HG03469 (cell line): ENCODE measurements at regions not wholly inside any gene's neighbourhood (a gene's known extent, or its start where the extent isn't known, plus 50 kb on each side); places are given as distances from the start of the nearest gene placed in this dataset.

Experiments
- ATAC-seq: cut with Tn5 transposase; IDR thresholded peaks from one replicate; pipeline ENCODE4 v1.9.1; 2021; ENCODE audit warnings: mild to moderate bottlenecking, moderate library complexity, moderate number of reproducible peaks; ENCODE audit not compliant: unreplicated experiment

DNA sequence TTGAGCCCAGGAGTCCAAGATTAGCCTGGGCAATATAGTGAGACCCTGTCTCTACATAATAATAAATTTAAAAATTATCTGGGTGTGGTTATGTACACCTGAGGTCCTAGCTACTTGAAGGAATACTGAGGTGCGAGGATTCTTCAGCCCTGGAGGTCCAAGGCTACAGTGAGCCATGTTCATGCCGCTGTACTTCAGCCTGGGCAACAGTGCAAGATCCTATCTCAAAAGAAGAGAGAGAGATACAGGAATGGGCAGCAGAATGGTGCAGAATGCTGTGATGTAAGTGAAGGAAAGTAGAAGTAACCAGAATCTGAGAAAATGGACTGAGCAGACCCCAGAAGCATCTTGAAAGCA is 62.7 kb upstream of the EXOC4 start:
- ATAC-seq: no peak

DNA sequence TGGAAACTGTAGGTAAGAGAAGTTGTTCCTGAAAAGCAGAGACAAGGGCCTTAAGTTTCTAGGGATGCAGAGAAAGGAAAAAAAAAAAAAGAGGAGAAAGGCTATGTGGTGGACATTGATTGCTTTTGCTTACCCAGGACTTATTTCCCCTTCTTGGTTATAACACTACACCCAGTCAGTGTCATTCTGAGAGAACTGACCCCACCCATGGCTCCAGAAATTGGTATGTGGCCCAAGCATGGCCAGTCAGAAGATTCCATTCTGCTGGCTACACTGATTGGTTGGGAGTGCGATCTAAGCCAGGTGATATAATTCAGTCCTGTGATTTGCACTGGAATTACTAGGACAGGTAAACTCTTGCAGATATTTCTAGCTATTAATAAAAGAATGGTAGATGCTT is 62.2 kb upstream of the EXOC4 start:
- ATAC-seq: no peak

DNA sequence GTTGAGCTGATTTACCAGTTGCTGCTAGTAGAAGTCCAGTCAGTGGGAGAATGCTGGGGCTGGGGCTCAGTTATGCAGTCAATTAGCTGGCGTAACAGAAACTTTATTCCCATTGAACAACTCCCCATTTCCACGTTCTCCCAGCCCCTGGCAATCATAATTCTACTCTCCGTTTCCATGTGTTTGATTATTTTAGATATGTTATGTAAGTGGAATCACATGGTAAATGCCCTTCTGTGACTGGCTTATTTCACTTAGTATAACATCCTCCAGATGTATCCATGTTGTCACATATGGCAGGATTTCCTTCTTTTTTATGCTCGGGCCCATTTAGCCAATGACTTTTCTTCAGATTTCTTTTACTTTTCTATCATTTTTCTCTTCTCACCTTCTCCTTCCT is 61.1 kb upstream of the EXOC4 start:
- ATAC-seq: no peak

DNA sequence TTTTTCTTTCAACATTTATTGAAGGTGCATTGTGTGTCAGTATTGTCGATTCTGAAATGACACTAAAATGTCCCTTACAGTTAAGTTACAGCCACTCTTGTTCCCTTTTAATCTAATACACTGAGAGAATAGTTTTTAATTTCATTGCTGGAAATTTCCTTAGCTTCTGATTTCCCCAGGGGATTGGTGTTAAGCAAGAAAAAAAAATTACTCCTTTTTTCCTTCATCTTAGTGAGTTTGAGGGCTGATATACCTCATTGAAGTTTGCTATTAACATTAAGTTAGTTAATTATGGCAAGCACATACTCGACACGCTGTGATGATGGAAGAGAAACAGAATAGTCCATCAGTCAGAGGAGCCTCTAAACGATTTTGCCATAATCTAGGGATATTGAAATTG is 57.0 kb upstream of the EXOC4 start:
- ATAC-seq: no peak

DNA sequence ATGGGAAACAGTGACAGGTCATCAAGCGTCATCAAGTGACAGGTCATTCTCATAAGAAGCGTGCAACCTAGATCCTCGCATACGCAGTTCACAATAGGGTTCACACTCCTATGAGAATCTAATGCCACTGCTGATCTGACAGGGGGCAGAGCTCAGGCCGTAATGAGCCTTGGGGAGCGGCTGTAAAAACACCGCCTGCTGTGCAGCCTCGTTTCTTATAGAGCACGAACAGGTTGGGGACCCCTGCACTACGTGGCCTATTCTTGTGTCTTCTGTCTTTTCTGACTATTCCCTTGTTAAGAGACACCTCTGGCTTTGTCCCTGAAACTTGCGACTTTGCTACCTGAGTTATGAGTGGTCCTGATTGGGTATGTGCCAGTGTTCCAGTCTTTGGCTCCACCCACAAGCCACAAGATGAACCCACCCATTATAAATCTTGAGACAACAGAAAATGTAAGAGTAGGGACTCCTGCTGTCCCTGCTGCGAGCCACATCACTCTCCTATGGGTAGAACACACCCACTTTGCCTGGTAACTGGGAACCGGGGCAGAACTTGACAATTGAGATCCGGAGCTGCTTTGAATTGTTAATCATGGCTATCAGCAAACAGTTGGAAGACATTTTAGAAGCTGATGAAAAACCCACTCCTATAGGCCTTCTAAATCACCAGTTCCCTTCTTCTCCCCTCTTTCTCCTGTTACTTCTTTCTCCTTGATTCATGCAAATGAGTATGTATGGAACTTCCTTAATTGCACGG is 55.8 kb upstream of the EXOC4 start:
- ATAC-seq: no peak

DNA sequence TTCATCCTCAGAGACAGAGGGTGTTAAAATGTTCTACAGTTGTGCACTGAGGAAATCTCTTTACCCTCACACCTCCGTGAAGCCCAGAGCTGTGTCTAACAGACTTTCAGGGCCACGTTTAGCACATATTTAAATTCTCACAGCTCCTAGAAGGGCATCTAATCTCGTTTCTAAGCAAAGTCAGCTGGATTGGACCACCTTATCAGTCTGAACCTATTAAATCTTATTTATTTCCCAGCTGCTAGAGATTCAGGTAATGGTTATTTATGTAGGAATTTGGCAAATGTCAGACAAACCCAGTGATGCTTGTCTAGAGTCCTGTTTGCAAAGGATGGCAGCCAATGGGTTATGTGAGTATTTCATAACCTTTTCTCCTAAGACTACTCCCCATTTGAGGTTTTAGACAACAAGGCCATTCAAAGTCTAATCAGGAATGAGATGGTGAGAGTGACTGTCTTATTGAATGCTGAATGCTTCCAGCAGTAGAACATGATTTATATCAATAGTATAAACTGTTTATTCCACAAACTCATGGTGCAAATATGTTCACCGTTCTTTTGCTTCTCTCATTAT is 54.8 kb upstream of the EXOC4 start:
- no peak for ATAC-seq

DNA sequence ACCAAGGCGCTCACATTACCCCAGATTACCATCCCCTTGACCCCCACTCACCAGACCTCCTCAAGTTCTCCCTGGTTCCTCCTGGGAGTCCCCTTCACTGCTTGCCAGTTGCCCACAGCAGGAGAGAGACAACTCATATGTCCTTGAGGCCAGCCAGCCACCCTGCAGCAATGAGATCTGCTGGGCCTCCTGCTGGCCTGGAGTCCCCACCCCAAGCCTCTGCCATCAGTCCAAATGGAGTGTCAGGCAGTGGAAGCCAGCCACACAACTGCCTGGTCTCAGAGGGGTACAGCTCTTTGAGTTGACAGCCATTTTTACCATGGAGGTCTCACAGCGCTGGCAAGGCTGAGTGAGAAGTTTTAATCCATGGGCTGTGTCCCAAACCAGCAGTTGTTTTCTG is 53.0 kb upstream of the EXOC4 start:
- no peak for ATAC-seq

DNA sequence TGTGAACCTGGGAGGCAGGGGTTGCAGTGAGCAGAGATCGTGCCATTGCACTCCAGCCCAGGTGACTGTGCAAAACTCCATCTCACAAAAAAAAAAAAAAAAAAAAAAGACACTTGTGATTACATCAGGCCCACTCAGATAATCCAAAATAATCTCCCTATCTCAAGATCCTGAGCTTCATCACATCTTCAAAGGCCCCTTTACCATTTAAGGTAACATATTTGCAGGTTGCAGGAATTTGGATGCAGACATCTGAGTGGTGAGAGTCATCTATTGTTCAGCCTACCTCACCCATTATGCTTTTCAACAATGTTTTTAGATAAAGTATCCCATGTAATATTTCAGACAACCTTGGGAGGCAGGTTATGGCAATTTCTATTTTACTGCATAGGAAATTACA is 51.4 kb upstream of the EXOC4 start:
- no peak for ATAC-seq

DNA sequence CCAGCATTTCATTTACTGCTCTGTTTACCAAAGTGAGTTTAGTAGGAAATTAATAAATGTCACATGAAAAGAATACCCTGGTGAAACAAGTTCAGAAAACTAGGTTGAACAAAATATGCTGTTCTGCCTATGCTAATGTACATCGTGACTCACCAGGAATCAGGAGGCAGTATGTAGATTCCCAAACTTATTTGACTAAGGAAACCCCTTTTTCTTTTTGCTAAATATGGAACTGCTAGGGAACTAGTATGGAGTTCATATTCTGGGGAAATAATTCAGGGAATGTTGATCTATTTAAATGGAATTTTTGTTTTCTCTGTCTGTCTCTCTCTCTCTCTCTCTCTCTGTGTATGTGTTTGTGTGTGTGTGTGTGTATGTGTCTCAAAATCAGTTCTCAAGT is 49.9 kb upstream of the EXOC4 start:
- no peak for ATAC-seq
